ENCODE measurements at regions not wholly inside any gene's neighbourhood (a gene's known extent, or its start where the extent isn't known, plus 50 kb on each side); places are given as distances from the start of the nearest gene placed in this dataset.
"Not testable (repeated sequence)": the region's sequence is repeated elsewhere in the genome, so short reads cannot be mapped to it uniquely, and the experiment has no call there.

DNA sequence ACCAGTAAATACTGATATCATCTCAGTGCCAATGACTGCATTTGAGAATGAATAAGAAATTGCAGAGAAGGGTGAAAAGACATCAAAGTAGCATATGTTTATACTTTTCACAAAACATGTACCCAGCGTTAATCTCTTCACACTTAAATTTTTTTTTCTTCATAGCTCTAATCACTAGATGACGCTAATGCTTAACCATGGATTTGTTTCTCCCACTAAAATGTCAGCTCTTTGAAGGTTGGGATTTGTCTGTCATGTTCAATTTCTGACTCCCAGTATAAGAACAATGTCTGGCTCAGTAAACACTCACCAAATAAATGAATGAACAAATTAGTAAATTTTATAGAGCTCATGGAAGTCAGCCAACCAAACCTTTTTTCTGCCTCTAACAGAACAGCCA, 78.3 kb upstream of the LMCD1 start:
- no peak for DNase-seq
- Histone ChIP-seq H3K4me1 (no peaks in the 10 kb centered on the region), H3K27me3 (no peaks in the 10 kb centered on the region), H3K4me3 (no peak overlapping the region), H3K27ac (no peak overlapping the region), H3K9me3 (peaks cover 0 to 10% (median 8%) of the 10 kb centered on the region in 3 donors), H3K36me3 (no peaks in the 10 kb centered on the region)
- TF ChIP-seq CTCF (IDR thresholded peaks at IDR 0.05) (no peak), POLR2A (IDR thresholded peaks at IDR 0.05) (no peak)
- intact Hi-C loops (cut with DNase I), result no loop called here
- WGBS, 2 donors, result 56 to 64% methylated on average over 2 of the region's 2 CpGs

- no peak for DNase-seq
- H3K4me3 ChIP-seq, result no peak overlapping the region
- H3K27ac ChIP-seq, result no peak overlapping the region
- intact Hi-C loops (cut with DNase I), result no loop called here
- 77 to 88% methylated on average over 3 of the region's 3 CpGs for WGBS, 2 donors
- H3K36me3 ChIP-seq, result no peaks in the 10 kb centered on the region
- peaks cover 0 to 10% (median 8%) of the 10 kb centered on the region in 3 donors for H3K9me3 ChIP-seq
- no peak for TF ChIP-seq POLR2A (IDR thresholded peaks at IDR 0.05)
- TF ChIP-seq CTCF (IDR thresholded peaks at IDR 0.05), result no peak
- no peaks in the 10 kb centered on the region for H3K4me1 ChIP-seq
- no peaks in the 10 kb centered on the region for H3K27me3 ChIP-seq
These were observed 77.3 kb upstream of the LMCD1 start for GRCh38 chr3:8424281-8424680.

DNA sequence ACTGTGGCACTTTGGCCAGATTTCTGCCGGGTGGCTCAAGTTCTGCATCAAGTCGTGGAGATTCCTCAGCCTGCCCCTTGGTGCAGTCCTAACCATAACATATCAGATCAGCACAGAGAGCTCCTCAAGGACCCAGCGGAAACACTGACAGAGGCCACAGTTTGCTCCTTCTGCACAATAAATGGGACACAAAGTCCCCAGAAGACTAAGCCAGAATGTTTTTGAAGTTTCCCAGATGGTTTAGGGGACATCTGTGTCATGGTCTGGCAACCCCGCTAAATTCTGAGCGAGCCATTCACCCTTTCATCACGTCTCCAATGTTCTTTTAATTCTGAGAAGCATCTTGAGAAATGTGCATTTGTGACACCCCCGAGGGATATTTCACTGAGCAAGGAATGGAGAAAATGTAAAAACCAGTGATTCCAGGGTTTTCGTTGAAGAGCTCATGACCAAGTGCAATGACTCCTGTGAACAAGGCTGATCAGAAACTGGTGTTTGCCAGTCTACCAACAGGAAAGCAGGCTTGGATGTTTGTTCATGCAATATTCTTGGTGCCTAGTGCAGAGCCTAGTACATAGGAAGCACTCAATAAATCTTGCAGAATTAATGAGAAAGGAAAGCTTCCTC, 64.8 kb upstream of the LMCD1 start:
- 70 to 79% methylated on average over 8 of the region's 8 CpGs for WGBS, 2 donors
- Histone ChIP-seq H3K9me3 (no peaks in the 10 kb centered on the region), H3K4me1 (peaks cover 0 to 12% (median 0%) of the 10 kb centered on the region in 3 donors), H3K27me3 (no peaks in the 10 kb centered on the region), H3K27ac (peak overlapping the region in 1 of 4 donors; percentile 25), H3K4me3 (no peak overlapping the region), H3K36me3 (no peaks in the 10 kb centered on the region)
- no peak for DNase-seq
- TF ChIP-seq CTCF (IDR thresholded peaks at IDR 0.05) (no peak), POLR2A (IDR thresholded peaks at IDR 0.05) (no peak)
- intact Hi-C loops (cut with DNase I), result no loop called here

DNA sequence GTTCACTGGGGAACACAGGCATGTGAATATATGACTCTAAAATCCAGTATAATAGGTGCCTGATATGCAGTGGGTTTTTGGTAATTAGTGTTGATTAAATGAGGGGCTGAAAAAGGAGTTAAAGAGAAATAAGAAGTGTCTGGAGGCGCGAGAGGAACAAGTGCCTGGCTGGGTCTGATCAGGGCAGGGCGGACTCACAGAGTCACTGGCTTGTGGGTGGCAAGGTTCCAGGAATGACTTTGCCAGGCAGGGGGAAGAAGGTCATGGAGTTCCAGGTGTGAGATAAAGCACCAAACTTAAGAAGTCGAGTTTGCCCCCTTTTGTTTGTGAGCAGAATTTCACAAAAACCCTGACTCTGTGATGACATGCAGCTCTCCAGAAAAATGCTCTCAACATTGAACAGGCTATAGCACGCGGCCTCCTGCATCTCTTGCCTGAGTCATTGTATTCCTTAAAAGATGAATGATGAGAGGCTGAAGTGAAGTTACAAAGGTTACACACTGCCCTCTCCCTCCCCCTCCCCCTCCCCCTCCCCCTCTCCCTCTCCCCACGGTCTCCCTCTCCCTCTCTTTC, 63.0 kb upstream of the LMCD1 start:
- intact Hi-C loops (cut with DNase I), result no loop called here
- peak overlapping the region in 2 of 4 donors; percentile 2 to 9 for H3K27ac ChIP-seq
- peaks cover 0 to 27% (median 9%) of the 10 kb centered on the region in 3 donors for H3K4me1 ChIP-seq
- no peak for TF ChIP-seq CTCF (IDR thresholded peaks at IDR 0.05)
- TF ChIP-seq POLR2A (IDR thresholded peaks at IDR 0.05), result no peak
- no peaks in the 10 kb centered on the region for H3K36me3 ChIP-seq
- H3K4me3 ChIP-seq, result no peak overlapping the region
- no peaks in the 10 kb centered on the region for H3K27me3 ChIP-seq
- 35 to 48% methylated on average over 6 to 7 of the region's 7 CpGs for WGBS, 2 donors
- no peak for DNase-seq
- H3K9me3 ChIP-seq, result no peaks in the 10 kb centered on the region

- DNase-seq; H3K27me3 ChIP-seq; H3K27ac ChIP-seq; H3K36me3 ChIP-seq; H3K9me3 ChIP-seq; H3K4me3 ChIP-seq; intact Hi-C loops (cut with DNase I): not testable (repeated sequence)
- peaks cover 7 to 43% (median 23%) of the 10 kb centered on the region in 3 donors for H3K4me1 ChIP-seq
- no CpG with 5 or more reads among the region's 30 CpGs for WGBS, 2 donors
These were observed 61.5 kb upstream of the LMCD1 start for GRCh38 chr3:8440142-8440541.
